ENCODE measurements at regions not wholly inside any gene's neighbourhood (a gene's known extent, or its start where the extent isn't known, plus 50 kb on each side); places are given as distances from the start of the nearest gene placed in this dataset.

DNA sequence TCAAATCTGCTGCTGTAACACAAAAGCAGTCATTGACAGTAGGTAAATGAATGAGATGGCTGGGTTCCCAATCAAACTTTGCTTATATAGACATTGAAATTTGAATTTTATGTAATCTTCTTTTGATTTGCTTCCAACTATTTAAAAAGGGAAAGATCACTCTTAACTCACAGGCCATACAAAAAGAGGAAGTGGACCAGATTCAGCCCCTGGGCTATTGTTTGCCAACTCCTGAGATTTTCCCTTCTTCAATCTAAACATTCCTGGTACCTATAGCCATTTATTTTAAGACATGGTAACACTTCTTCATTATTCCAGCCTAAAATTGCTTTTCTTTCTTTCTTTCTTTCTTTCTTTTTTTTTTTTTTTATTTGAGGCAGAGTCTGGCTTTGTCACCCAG, 260.6 kb downstream of the TFAP2A start:
- no peaks in the 10 kb centered on the region for H3K9me3 ChIP-seq (replicated peaks; ENCODE audit: control insufficient read depth, insufficient read depth, low read length)
- ChIA-PET POLR2A (no interaction called here), CTCF (no interaction called here)
- no peaks in the 10 kb centered on the region for H3K9me1 ChIP-seq (replicated peaks; ENCODE audit: control insufficient read depth, extremely low read depth, insufficient read depth, low read length)
- dilution Hi-C loops (cut with MboI; ENCODE audit: extremely low pct_ligation_motif_present, low sequenced_read_pairs): no loop called here
- no peak overlapping the region for H2AFZ ChIP-seq (ENCODE audit: low read depth, low read length)
- no peak for DNase-seq (ENCODE audit: low read depth, low spot score)
- H3K79me2 ChIP-seq (ENCODE audit: control insufficient read depth, insufficient read depth, low read length): no peaks in the 10 kb centered on the region
- no peak overlapping the region for H3K4me3 ChIP-seq (replicated peaks in 1 of 3; ENCODE audit: insufficient read depth in 1 of 3, low read depth in 1 of 3, low read length in 3 of 3)
- H3K27me3 ChIP-seq (ENCODE audit: control insufficient read depth in 2 of 2, insufficient read depth in 2 of 2, low read length in 2 of 2): no peaks in the 10 kb centered on the region
- H3K36me3 ChIP-seq (ENCODE audit: control insufficient read depth in 2 of 2, extremely low read depth in 1 of 2, insufficient read depth in 2 of 2, low read length in 2 of 2): no peaks in the 10 kb centered on the region
- H4K20me1 ChIP-seq (replicated peaks; ENCODE audit: control insufficient read depth, extremely low read depth, insufficient read depth, low read length): no peaks in the 10 kb centered on the region
- intact Hi-C loops (cut with micrococcal nuclease): no loop called here
- H3K4me1 ChIP-seq (ENCODE audit: control insufficient read depth, extremely low read depth, insufficient read depth, low read length): no peaks in the 10 kb centered on the region
- H3K9ac ChIP-seq (replicated peaks; ENCODE audit: extremely low read depth, insufficient read depth, low read length): no peak overlapping the region
- H3K4me2 ChIP-seq (ENCODE audit: insufficient read depth, low read length): no peak overlapping the region
- no peak for FAIRE-seq
- no peak overlapping the region for H3K27ac ChIP-seq (ENCODE audit: insufficient read depth, low read depth, low read length)
- BruUV-seq (replicated peaks): no TSS peak
- TF ChIP-seq FOS (IDR thresholded peaks at IDR 0.05; ENCODE audit: borderline replicate concordance, insufficient read depth, low read length) (no peak), MYC (IDR thresholded peaks at IDR 0.05; ENCODE audit: low read depth, low read length) (no peak), EZH2 (IDR thresholded peaks at IDR 0.05; ENCODE audit: borderline replicate concordance, low read depth, low read length, severe bottlenecking) (no peak), JUN (IDR thresholded peaks at IDR 0.05; ENCODE audit: borderline replicate concordance, insufficient read depth, insufficient read length, low read depth) (no peak), POLR2A (IDR thresholded peaks at IDR 0.05; ENCODE audit: low read depth, low read length) (no peak)

DNA sequence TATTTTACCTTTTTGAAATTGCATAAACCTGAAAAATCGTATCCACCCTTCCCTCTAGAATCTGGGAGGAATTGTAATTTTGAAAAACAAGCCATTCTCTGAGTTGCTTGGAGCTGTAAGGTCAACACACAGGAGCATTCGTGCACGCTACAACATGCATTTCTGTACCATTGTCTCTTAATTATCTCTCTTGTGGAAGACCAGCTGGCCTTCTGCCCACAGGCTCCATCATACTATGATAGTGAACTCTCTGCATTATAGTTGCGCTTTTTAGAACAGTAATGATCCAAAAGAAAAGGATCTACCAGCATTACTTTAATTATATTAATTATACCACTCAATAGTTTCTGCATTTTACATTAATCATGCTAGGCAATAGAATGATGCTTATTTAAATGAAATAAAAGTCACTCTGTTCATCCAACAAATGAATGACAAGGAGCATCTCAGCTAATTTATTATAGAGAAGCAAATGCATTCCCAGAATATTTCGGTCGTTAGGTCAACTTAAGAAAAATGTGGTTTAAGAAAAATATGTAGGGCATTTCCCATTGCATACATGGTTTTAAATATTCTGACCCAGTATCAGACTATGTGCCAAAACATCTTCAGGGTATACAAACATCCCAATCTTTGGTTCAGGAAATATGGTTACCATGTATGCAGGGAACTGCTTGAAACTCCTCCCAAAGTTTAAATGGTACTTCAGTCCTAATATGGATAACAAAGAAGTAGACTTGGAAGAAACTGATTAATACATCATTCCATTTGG, 263.5 kb downstream of the TFAP2A start:
- no TSS peak for BruUV-seq (replicated peaks)
- H3K4me3 ChIP-seq (replicated peaks in 1 of 3; ENCODE audit: insufficient read depth in 1 of 3, low read depth in 1 of 3, low read length in 3 of 3): no peak overlapping the region
- POLR2A ChIA-PET: no interaction called here
- H4K20me1 ChIP-seq (replicated peaks; ENCODE audit: control insufficient read depth, extremely low read depth, insufficient read depth, low read length): no peaks in the 10 kb centered on the region
- H3K9ac ChIP-seq (replicated peaks; ENCODE audit: extremely low read depth, insufficient read depth, low read length): no peak overlapping the region
- intact Hi-C loops (cut with micrococcal nuclease): no loop called here
- no peaks in the 10 kb centered on the region for H3K9me1 ChIP-seq (replicated peaks; ENCODE audit: control insufficient read depth, extremely low read depth, insufficient read depth, low read length)
- CTCF ChIA-PET: no interaction called here
- FAIRE-seq: no peak
- no peaks in the 10 kb centered on the region for H3K4me1 ChIP-seq (ENCODE audit: control insufficient read depth, extremely low read depth, insufficient read depth, low read length)
- H3K36me3 ChIP-seq (ENCODE audit: control insufficient read depth in 2 of 2, extremely low read depth in 1 of 2, insufficient read depth in 2 of 2, low read length in 2 of 2): no peaks in the 10 kb centered on the region
- no peak overlapping the region for H3K27ac ChIP-seq (ENCODE audit: insufficient read depth, low read depth, low read length)
- no peaks in the 10 kb centered on the region for H3K79me2 ChIP-seq (ENCODE audit: control insufficient read depth, insufficient read depth, low read length)
- H3K9me3 ChIP-seq (replicated peaks; ENCODE audit: control insufficient read depth, insufficient read depth, low read length): no peaks in the 10 kb centered on the region
- TF ChIP-seq, protein P1, sequence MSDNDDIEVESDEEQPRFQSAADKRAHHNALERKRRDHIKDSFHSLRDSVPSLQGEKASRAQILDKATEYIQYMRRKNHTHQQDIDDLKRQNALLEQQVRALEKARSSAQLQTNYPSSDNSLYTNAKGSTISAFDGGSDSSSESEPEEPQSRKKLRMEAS (IDR thresholded peaks at IDR 0.05; ENCODE audit: insufficient read depth, insufficient read length): no peak
- no peak overlapping the region for H2AFZ ChIP-seq (ENCODE audit: low read depth, low read length)
- no peak for DNase-seq (ENCODE audit: low read depth, low spot score)
- no peaks in the 10 kb centered on the region for H3K27me3 ChIP-seq (ENCODE audit: control insufficient read depth in 2 of 2, insufficient read depth in 2 of 2, low read length in 2 of 2)
- H3K4me2 ChIP-seq (ENCODE audit: insufficient read depth, low read length): no peak overlapping the region
- dilution Hi-C loops (cut with MboI; ENCODE audit: extremely low pct_ligation_motif_present, low sequenced_read_pairs): no loop called here
